H9 (cell line): ENCODE measurements at regions not wholly inside any gene's neighbourhood (a gene's known extent, or its start where the extent isn't known, plus 50 kb on each side); places are given as distances from the start of the nearest gene placed in this dataset.

Source experiments
- DNase-seq: peaks from one replicate; pipeline ENCODE4 v3.0.0-alpha.2; 2017
- H2AFZ ChIP-seq: one replicate; pipeline ENCODE4 v1.6.1; 2013; ENCODE audit warnings: mild to moderate bottlenecking, low read length, control low read depth, moderate library complexity
- H2AK5ac ChIP-seq: 2 replicates; pipeline ENCODE4 v1.6.1; 2013; ENCODE audit warnings: low read length, control low read depth, mixed read lengths; ENCODE audit not compliant: insufficient read length
- H2BK120ac ChIP-seq: one replicate; pipeline ENCODE4 v1.6.1; 2013; ENCODE audit warnings: low read depth, mild to moderate bottlenecking, low read length, control low read depth, inconsistent platforms; ENCODE audit not compliant: poor library complexity, severe bottlenecking
- H2BK12ac ChIP-seq: 2 replicates; pipeline ENCODE4 v1.6.1; 2013; ENCODE audit warnings: low read length, control low read depth, mixed read lengths, low read depth; ENCODE audit not compliant: insufficient read length
- H2BK15ac ChIP-seq: 2 replicates; pipeline ENCODE4 v1.6.1; 2013; ENCODE audit warnings: low read depth, low read length, control low read depth
- H2BK20ac ChIP-seq: one replicate; pipeline ENCODE4 v1.6.1; 2013; ENCODE audit warnings: low read depth, mild to moderate bottlenecking, low read length, control low read depth, inconsistent platforms; ENCODE audit not compliant: poor library complexity, severe bottlenecking
- H2BK5ac ChIP-seq: 2 replicates; pipeline ENCODE4 v1.6.1; 2013; ENCODE audit warnings: low read length, control low read depth, mixed read lengths; ENCODE audit not compliant: insufficient read length
- H3K14ac ChIP-seq: 2 replicates; pipeline ENCODE4 v1.6.1; 2013; ENCODE audit warnings: low read length, control low read depth; ENCODE audit not compliant: insufficient read depth
- H3K18ac ChIP-seq: 2 replicates; pipeline ENCODE4 v1.6.1; 2013; ENCODE audit warnings: low read depth, mild to moderate bottlenecking, mixed read lengths, low read length, control low read depth; ENCODE audit not compliant: insufficient read length
- H3K23ac ChIP-seq: 2 replicates; pipeline ENCODE4 v1.6.1; 2013; ENCODE audit warnings: low read length, control low read depth, mixed read lengths, low read depth; ENCODE audit not compliant: insufficient read length
- H3K23me2 ChIP-seq: 2 replicates; pipeline ENCODE4 v1.6.1; 2013; ENCODE audit warnings: low read depth, mild to moderate bottlenecking, mixed read lengths, low read length, control low read depth; ENCODE audit not compliant: insufficient read length, poor library complexity, severe bottlenecking
- H3K27ac ChIP-seq: 2 replicates; pipeline ENCODE4 v1.5.1; 2013; ENCODE audit warnings: low read length, control low read depth, mixed read lengths, low read depth; ENCODE audit not compliant: insufficient read length
- H3K27me3 ChIP-seq: 2 replicates; pipeline ENCODE4 v1.6.1; 2013; ENCODE audit warnings: low read length, control low read depth, inconsistent platforms; ENCODE audit not compliant: insufficient read depth
- H3K4ac ChIP-seq: 2 replicates; pipeline ENCODE4 v1.6.1; 2013; ENCODE audit warnings: low read depth, mild to moderate bottlenecking, control low read depth, inconsistent platforms, low read length, moderate library complexity
- H3K4me1 ChIP-seq: 2 replicates; pipeline ENCODE4 v1.6.1; 2013; ENCODE audit warnings: low read length, control low read depth, inconsistent platforms; ENCODE audit not compliant: insufficient read depth
- H3K4me2 ChIP-seq: 2 replicates; pipeline ENCODE4 v1.6.1; 2013; ENCODE audit warnings: low read length, control low read depth, mixed read lengths; ENCODE audit not compliant: insufficient read length, insufficient read depth
- H3K56ac ChIP-seq: 2 replicates; pipeline ENCODE4 v1.6.1; 2013; ENCODE audit warnings: low read depth, mild to moderate bottlenecking, mixed read lengths, low read length, control low read depth; ENCODE audit not compliant: insufficient read length
- H3K79me1 ChIP-seq: 2 replicates; pipeline ENCODE4 v1.6.1; 2013; ENCODE audit warnings: low read depth, mild to moderate bottlenecking, moderate library complexity, low read length, control low read depth, inconsistent platforms; ENCODE audit not compliant: insufficient read depth, poor library complexity, severe bottlenecking
- H3K79me2 ChIP-seq: 2 replicates; pipeline ENCODE4 v1.6.1; 2013; ENCODE audit warnings: low read length, control low read depth, inconsistent platforms; ENCODE audit not compliant: insufficient read depth
- H3K9ac ChIP-seq: 2 replicates; pipeline ENCODE4 v1.6.1; 2013; ENCODE audit warnings: low read length, control low read depth, mixed read lengths; ENCODE audit not compliant: insufficient read length; ENCODE audit errors: extremely low read depth
- H3K9me3 ChIP-seq: one replicate; pipeline ENCODE4 v1.6.1; 2013; ENCODE audit warnings: low read depth, low read length, inconsistent platforms; ENCODE audit not compliant: control insufficient read depth
- H3T11ph ChIP-seq: one replicate; pipeline ENCODE4 v1.6.1; 2013; ENCODE audit warnings: mild to moderate bottlenecking, low read length, control low read depth, inconsistent platforms
- H4K20me1 ChIP-seq: one replicate; pipeline ENCODE4 v1.6.1; 2013; ENCODE audit not compliant: control insufficient read depth, insufficient read length, insufficient read depth
- H4K5ac ChIP-seq: 2 replicates; pipeline ENCODE4 v1.6.1; 2013; ENCODE audit warnings: low read depth, mild to moderate bottlenecking, mixed read lengths, low read length, control low read depth; ENCODE audit not compliant: insufficient read length
- H4K8ac ChIP-seq: replicated peaks from 2 replicates; pipeline ENCODE4 v1.6.1; 2013; ENCODE audit warnings: low read length, control low read depth, mixed read lengths, low read depth; ENCODE audit not compliant: insufficient read length
- H4K91ac ChIP-seq: 2 replicates; pipeline ENCODE4 v1.6.1; 2013; ENCODE audit warnings: low read depth, mild to moderate bottlenecking, moderate library complexity, mixed read lengths, low read length, control low read depth; ENCODE audit not compliant: insufficient read length
- H3K27ac Mint-ChIP-seq, 3 experiments: 2 replicates in 2 of 3; 3 replicates in 1 of 3; pipeline ENCODE4 v1.8.0; 2020 to 2021; ENCODE audit warnings: mixed read lengths in 3 of 3, mild to moderate bottlenecking in 1 of 3, moderate library complexity in 1 of 3
- H3K27me3 Mint-ChIP-seq: 2 replicates; pipeline ENCODE4 v1.8.0; 2021; ENCODE audit warnings: low read depth, mild to moderate bottlenecking, moderate library complexity, mixed read lengths
- H3K36me3 Mint-ChIP-seq, 3 experiments: 2 replicates in 2 of 3; 3 replicates in 1 of 3; pipeline ENCODE4 v1.8.0; 2020 to 2021; ENCODE audit warnings: low read depth in 3 of 3, mixed read lengths in 3 of 3; ENCODE audit not compliant: insufficient read depth in 1 of 3
- H3K4me1 Mint-ChIP-seq, 2 experiments: 2 replicates each; pipeline ENCODE4 v1.8.0; 2020; ENCODE audit warnings: mixed read lengths in 2 of 2
- H3K4me3 Mint-ChIP-seq, 2 experiments: 2 replicates in 1 of 2; 3 replicates in 1 of 2; pipeline ENCODE4 v1.8.0; 2020 to 2021; ENCODE audit warnings: mild to moderate bottlenecking in 2 of 2, mixed read lengths in 2 of 2, moderate library complexity in 1 of 2
- H3K9me3 Mint-ChIP-seq, 2 experiments: 2 replicates in 1 of 2; 3 replicates in 1 of 2; pipeline ENCODE4 v1.8.0; 2020; ENCODE audit warnings: mild to moderate bottlenecking in 2 of 2, mixed read lengths in 2 of 2, moderate library complexity in 1 of 2
- CTCF ChIP-seq: fragments of 200-600 bp; sonication (generic); conservative IDR thresholded peaks from 3 replicates; pipeline ENCODE4 v1.8.0; 2021; ENCODE audit warnings: antibody characterized with exemption, mild to moderate bottlenecking
- WGBS: extraction: QIAGEN DNeasy Blood & Tissue Kit; methylation state at CpG from one replicate; pipeline ENCODE4 v1.1.7; 2013; ENCODE audit warnings: missing lambda C conversion rate, low lambda C conversion rate, mixed read lengths; ENCODE audit not compliant: insufficient read length; ENCODE audit errors: extremely low coverage; 5-methylcytosine and 5-hydroxymethylcytosine counted together

- Mint-ChIP-seq H3K4me1 (peaks cover 12 to 21% of the 10 kb centered on the region in 2 experiments), H3K4me3 (no peak overlapping the region), H3K36me3 (peaks cover 2 to 5% (median 2%) of the 10 kb centered on the region in 3 experiments; a peak in 3 of 7 replicates), H3K27ac (peak overlapping the region in 2 of 3 experiments; percentile 10 to 50; a peak in 3 of 7 replicates), H3K27me3 (no peaks in the 10 kb centered on the region), H3K9me3 (peaks cover 5% of the 10 kb centered on the region in 2 experiments)
- Histone ChIP-seq H4K5ac (no peak overlapping the region), H4K91ac (no peak overlapping the region), H3K79me1 (no peaks in the 10 kb centered on the region), H3K23ac (no peak overlapping the region), H3T11ph (no peak overlapping the region), H3K27ac (no peak overlapping the region), H4K20me1 (no peaks in the 10 kb centered on the region), H3K4ac (no peak overlapping the region), H3K23me2 (no peaks in the 10 kb centered on the region), H3K9ac (no peak overlapping the region), H3K79me2 (no peaks in the 10 kb centered on the region), H3K56ac (no peak overlapping the region), H3K27me3 (no peaks in the 10 kb centered on the region), H2BK120ac (no peak overlapping the region), H2AK5ac (no peak overlapping the region), H3K18ac (no peak overlapping the region), H3K14ac (no peak overlapping the region), H3K4me1 (no peaks in the 10 kb centered on the region), H2BK12ac (no peak overlapping the region), H2BK5ac (no peak overlapping the region), H2AFZ (peak overlapping the region; percentile 82), H2BK15ac (no peak overlapping the region), H2BK20ac (no peak overlapping the region), H4K8ac (no peak overlapping the region), H3K9me3 (no peaks in the 10 kb centered on the region), H3K4me2 (no peak overlapping the region)
- no peak for TF ChIP-seq CTCF
- WGBS: no CpG with 5 or more reads among the region's 10 CpGs
- DNase-seq: no peak
Measured at GRCh38 chr12:32983332-32983731, 86.8 kb upstream of the PKP2 start.
